Putamen (tissue), 1 donor: ENCODE measurements at regions not wholly inside any gene's neighbourhood (a gene's known extent, or its start where the extent isn't known, plus 50 kb on each side); places are given as distances from the start of the nearest gene placed in this dataset.
"Not testable (repeated sequence)": the region's sequence is repeated elsewhere in the genome, so short reads cannot be mapped to it uniquely, and the experiment has no call there.

Experiments used
- DNase-seq: peaks from one replicate; pipeline ENCODE4 v3.0.0-alpha.2; 2016; ENCODE audit warnings: low spot score

- DNase-seq: no peak
Measured at GRCh38 chr21:22762463-22762862, 1764.3 kb downstream of the NCAM2 start.

- DNase-seq: no peak
Measured at GRCh38 chr21:22763442-22763841, 1765.2 kb downstream of the NCAM2 start.

- DNase-seq: no peak
Measured at GRCh38 chr21:22764222-22764621, 1766.0 kb downstream of the NCAM2 start.

GRCh38 chr21:22791376-22791775 is 1793.2 kb downstream of the NCAM2 start:
- no peak for DNase-seq

- peak; percentile 24 for DNase-seq
Measured at GRCh38 chr21:22791986-22792560, 1793.9 kb downstream of the NCAM2 start.

- no peak for DNase-seq
Measured at GRCh38 chr21:22795091-22795490, 1796.9 kb downstream of the NCAM2 start.

- DNase-seq: no peak
Measured at GRCh38 chr21:22795644-22796043, 1797.4 kb downstream of the NCAM2 start.

GRCh38 chr21:22796147-22796546 is 1797.9 kb downstream of the NCAM2 start:
- no peak for DNase-seq

GRCh38 chr21:22804151-22804550 is 1805.9 kb downstream of the NCAM2 start:
- DNase-seq: no peak

- DNase-seq: no peak
Measured at GRCh38 chr21:22806278-22806677, 1808.1 kb downstream of the NCAM2 start.

- DNase-seq: no peak
Measured at GRCh38 chr21:22813201-22813600, 1815.0 kb downstream of the NCAM2 start.

GRCh38 chr21:22818681-22819485 is 1820.7 kb downstream of the NCAM2 start:
- DNase-seq: not testable (repeated sequence)

GRCh38 chr21:22827422-22827821 is 1829.2 kb downstream of the NCAM2 start:
- DNase-seq: no peak

- no peak for DNase-seq
Measured at GRCh38 chr21:22842875-22843274, 1844.7 kb downstream of the NCAM2 start.

- DNase-seq: no peak
Measured at GRCh38 chr21:22855581-22855980, 1857.4 kb downstream of the NCAM2 start.

- DNase-seq: no peak
Measured at GRCh38 chr21:22871692-22872091, 1873.5 kb downstream of the NCAM2 start.

- DNase-seq: no peak
Measured at GRCh38 chr21:22880573-22880972, 1882.4 kb downstream of the NCAM2 start.

GRCh38 chr21:22881131-22881530 is 1882.9 kb downstream of the NCAM2 start:
- DNase-seq: no peak

GRCh38 chr21:22885079-22885478 is 1886.9 kb downstream of the NCAM2 start:
- no peak for DNase-seq

GRCh38 chr21:22885614-22886013 is 1887.4 kb downstream of the NCAM2 start:
- DNase-seq: no peak

GRCh38 chr21:22889445-22889844 is 1891.2 kb downstream of the NCAM2 start:
- no peak for DNase-seq

GRCh38 chr21:22890656-22891055 is 1892.4 kb downstream of the NCAM2 start:
- DNase-seq: no peak

- no peak for DNase-seq
Measured at GRCh38 chr21:22892028-22892427, 1893.8 kb downstream of the NCAM2 start.

GRCh38 chr21:22892740-22893139 is 1894.5 kb downstream of the NCAM2 start:
- DNase-seq: no peak
